Stimulated activated CD4-positive, alpha-beta T cell treated with anti-CD3 and anti-CD28 coated beads, Interleukin-12 subunit alpha, Interleukin-12 subunit beta, amount 100 ng/mL, for 48 hours (primary cell): ENCODE measurements at regions not wholly inside any gene's neighbourhood (a gene's known extent, or its start where the extent isn't known, plus 50 kb on each side); places are given as distances from the start of the nearest gene placed in this dataset.
"Not testable (repeated sequence)": the region's sequence is repeated elsewhere in the genome, so short reads cannot be mapped to it uniquely, and the experiment has no call there.

Experiments
- DNase-seq, 3 donors: peaks; one replicate each; pipeline ENCODE4 v3.0.0-alpha.2; 2020; ENCODE audit warnings: low read depth in 2 of 3, low spot score in 1 of 3

DNA sequence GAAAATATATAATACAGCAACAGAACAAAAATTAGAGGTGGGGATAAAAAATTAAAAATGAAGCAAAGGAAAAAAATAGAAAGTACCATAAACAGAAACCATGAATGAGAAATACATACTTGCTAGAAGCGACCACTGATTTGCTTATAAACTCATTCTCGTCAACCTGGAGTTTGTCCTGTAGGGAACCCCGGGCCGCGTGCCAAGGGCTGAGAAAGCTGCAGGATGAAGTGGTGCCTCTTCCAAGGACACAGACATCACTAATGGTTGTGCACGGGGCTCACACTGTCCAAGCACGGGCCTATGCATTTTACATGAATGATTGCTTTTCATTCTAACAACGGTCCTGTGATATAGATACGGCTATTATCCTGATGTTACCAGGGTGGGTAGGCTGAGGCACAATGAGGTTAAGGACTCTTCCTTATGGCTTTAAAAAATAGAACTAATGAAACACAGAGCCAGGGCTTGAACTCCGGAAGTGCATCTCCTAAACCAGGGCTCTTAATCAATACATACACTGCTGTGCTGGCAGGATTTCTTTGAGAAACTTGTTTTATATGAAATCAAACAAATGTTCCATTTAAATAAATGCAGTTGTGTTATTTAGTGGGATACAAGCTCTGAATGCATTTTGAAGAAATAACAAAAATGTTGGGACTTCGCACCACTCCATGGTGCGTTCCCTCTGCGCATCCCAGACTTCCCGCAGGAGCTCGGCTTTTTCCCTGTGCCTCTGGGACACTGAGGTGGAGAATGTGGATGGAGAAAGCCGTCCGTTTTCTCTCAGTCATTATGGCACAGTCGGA, 113.9 kb upstream of the PHACTR3 start:
- DNase-seq = not testable (repeated sequence)

DNA sequence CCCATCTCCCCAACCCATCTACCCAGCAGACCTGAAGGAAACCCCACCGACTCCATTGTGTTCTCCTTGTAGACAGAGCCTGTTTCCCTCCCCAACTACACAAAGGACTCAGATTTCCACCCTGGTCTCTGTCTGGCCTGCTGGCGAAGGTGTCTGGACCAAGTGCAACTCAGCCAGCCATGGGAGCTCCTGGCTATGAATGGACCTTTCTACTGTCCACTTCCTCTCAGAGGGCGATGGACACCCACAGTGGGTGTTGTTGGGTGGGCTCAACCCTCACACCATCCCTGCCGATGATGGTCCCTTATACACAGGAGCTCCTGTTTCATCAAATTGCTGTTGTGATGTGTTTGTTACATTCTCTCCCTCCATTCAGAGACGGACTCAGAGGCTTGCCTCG, 112.5 kb upstream of the PHACTR3 start:
- DNase-seq = no peak

DNA sequence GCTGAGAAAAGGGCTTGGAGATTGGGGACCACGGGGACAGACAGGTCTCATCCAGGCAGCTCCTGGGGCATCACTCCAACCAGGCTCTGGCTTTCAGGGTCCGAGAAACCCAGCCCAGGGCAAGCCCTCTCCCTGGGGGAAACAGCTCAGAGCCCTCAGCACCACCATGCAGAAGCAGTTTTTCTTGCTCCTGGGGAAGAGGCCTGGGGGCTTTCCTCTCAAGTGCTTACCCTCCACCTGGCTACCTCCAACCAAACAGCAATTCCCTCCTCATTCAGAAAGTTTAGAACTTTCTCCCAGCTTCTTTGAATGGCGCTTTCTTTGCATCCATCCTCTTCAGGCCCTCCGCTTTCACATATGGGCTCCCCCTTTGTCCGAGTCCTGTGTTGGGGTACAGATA, 110.4 kb upstream of the PHACTR3 start:
- DNase-seq = no peak

DNA sequence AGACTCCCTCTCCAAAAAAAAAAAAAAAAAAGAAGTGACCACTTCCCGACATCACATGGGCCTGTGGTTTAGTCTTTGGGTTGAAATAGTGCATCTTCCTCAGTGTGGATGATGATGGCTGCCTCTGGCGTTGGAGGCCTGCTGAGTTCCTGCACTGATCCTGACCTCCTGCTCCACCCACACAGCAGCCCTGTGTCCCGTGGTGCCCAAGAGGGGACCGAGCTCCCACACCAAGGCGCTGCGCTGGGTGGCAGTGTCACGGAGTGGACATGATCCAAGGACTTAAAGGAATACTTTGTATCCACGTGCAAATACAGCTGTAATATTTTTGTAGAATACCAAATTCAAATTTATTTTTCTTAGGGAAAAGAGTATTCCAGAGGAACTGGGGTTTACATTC, 109.2 kb upstream of the PHACTR3 start:
- DNase-seq = no peak

DNA sequence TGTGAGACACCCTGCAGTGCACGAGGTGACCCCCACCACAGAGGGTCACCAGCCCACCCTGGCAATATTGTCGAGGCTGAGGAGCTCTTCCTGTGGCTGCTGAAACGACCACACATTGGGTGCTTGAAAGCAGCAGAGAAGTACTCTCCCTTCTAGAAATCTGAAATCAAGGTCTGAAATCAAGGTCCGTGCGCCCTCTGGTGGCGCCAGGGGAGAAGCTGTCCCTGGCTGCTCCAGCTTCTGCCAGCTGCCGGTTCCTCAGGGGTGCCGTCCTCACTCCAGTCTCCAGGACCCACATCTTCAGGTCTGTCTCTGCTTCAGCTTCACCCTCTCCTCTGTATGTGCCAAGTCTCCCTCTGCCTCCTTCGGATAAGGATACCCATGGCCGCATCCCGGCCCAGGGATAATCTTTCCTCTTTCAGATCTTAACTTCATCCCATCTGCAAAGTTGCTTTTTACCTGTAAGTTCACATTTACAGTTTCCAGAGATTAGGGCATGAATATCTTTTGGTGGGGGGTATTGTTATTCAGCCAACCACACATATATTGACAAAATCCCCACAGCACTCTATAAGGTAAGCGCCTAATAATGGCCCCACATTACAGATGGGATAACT, 108.3 kb upstream of the PHACTR3 start:
- DNase-seq = peak; percentile 38 to 56 (median 43)

DNA sequence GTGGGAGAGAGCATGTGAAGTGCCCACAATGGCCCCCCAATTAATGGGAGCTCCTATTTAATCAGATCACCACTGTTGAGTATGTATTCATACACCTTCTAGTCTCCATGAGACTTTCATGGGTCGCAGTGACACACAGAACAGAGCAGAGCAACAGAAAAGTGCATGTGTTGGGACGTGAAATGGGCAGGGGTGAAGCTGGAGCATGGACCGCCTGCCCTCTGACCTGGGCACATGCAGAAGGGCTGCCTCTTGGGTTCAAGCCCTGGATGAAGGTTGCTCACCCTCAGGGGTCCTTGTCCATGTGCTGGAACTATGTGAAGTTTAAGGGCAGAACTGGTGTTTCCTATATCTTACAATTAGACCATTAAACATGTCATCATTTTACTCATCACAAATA, 106.0 kb upstream of the PHACTR3 start:
- no peak for DNase-seq

DNA sequence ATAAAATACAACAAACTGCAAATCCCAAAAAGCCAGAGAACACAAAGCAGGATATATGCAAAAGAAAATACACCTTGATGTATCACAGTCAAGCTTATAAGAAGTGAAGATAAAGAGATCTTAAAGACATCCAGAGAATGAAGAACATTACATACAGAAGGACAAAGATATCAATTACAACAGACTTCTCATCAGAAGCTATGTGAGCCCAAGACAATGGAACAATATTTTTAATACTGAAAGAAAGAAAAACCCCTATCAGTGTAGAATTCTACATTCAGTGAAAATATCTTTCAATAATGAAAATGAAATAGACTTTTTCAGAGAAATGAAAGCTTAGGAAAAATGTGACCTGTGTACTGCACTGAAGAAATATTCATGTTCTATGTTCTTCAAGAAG, 104.5 kb upstream of the PHACTR3 start:
- DNase-seq = no peak

DNA sequence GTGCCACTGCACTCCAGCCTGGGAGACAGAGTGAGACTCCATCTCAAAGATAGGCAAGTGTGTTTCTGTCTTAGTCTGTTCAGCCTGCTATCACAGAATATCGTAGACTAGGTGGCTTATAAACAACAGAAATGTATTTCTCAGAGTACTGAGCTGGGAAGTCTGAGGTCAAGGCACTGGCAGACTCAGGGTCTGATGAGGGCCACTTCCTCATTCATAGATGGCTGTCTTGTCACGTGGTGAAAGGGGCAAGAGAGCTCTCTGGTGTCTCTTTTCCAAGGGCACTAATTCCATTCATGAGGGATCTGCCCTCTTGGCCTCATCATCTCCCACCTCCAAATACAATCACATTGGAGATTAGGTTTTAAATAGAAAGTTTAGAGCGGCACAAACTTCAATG, 95.6 kb upstream of the PHACTR3 start:
- no peak for DNase-seq

DNA sequence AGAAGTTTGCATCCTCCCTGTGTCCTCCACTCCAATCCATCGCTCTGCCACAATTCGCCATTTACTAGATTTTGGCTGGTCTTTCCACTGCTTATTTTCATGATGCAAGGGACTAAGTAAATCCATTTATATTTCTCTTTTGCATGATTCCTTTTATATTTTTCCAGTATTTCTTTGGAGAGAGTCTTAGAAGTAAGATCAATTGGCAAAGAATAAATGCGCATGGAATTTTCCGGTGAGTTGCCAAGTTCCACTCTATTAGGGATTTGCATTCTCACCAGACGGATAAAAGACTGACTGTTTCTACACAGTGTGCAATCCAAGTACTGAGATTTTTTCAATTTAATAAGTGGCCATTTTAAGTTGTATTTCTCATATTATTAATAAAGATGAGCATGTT, 91.7 kb upstream of the PHACTR3 start:
- no peak for DNase-seq

DNA sequence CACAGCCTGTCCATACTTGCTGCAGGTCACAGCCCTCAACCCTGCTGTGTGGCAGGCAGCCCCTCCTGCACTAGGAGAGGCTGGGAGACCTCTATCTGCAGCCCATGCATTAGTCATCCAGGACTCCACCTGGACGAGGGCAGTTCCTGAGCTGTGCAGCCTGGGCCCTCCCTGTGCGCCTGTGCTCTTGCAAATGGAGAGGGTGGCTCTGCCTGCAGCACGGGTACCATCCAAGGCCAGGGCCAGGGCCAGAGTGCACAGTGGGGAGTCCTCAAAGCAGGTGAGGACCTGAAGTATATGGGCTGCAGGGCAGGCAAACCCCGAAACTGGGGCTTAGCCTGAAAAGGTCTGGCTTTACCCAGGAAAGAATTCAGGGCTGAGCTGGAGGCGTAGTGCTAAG, 89.8 kb upstream of the PHACTR3 start:
- no peak for DNase-seq

DNA sequence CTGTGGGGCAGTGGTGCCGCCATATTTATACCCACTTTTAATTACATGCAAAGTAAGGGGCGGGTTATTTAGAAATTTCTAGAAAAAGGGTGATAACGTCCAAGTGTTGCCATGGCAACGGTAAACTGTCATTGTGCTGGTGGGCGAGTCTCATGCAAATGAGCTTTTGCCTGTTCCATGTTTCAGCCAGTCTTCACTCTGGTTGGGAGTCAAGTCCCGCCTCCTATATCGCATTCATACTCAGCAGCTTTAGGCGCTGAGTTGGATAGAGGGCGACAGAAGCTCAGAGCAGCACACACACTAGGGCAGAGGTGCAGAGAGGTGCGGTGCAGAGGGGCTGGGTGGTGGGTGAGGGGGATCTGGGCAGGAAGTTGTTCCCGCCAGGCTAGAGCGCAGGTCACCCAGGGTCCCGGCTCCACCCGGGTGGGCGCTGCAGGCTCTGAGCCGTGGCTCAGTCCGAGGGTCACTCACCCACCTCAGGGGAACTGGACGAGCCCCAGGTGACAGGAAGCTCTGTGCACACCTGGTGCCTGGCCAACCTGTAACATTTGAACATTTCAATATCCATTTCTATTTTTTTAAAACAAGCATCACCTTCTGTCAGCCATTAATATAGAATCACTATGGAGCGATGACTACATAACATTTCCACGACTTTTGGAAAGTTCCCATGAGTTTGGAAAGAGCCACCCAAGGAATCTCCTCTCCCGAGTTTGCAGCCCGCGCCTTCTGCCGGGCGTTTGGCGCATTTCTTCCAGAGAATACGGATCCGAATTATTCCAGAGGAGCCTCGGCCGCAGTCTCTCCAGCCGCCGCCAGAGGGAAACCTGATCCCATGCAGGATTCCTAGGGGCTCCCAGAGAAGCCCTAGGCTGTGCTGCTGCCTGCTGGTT, 89.1 kb upstream of the PHACTR3 start:
- DNase-seq = peak in 1 of 3 donors; percentile 4

DNA sequence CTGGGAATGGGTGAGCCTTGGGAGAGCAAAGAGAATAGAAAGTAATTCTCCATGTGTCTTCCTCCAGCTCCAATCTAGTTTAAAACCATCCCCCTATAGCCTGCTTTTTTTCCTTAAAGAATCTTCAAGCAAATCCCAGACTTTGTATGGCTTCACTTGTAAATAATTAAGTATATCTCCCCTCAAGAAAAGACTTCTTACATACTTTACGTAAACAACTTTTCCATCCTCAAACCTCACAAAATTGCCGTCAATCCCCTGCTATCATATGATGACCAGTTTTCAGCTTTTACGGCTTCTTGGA, 88.5 kb upstream of the PHACTR3 start:
- no peak for DNase-seq

DNA sequence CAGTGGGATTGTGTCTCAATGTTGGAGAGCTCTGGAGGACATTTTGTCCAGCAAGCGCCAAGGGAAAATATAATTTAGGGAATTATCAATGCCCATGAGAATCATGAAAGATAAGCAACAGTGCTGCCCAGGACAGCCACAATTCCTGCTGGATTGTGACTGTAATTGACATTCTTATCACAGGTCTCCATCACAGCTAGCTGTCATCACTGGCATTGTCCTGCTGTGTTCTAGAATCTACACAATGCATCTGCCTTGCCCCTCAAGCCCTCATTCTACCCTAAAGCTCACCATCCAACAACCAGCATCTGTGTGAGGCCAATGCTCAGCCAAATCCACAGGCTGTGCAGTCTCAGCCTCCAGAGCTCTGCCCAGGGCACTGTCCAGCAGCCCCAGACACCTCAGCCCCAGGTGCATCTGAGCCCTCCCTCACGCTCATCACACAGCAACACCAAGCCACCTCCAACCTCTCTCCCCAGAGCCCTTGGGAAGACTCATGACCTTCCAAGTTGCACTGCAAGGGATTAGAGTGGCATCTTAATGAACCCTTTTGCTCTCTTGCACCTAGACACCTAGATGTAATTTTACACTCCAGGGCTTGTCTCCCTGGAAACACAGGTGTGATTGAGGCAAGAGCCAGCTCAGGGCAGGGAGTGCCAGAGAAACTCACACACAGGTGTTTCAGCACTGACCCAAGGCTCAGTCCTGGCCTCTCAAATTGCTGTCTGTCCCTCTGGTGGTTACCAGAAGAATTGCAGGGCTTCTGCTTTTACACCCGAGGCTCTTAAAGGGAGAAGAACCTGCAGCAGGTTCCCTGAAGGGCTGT, 85.2 kb upstream of the PHACTR3 start:
- DNase-seq = peak in 1 of 3 donors; percentile 29

DNA sequence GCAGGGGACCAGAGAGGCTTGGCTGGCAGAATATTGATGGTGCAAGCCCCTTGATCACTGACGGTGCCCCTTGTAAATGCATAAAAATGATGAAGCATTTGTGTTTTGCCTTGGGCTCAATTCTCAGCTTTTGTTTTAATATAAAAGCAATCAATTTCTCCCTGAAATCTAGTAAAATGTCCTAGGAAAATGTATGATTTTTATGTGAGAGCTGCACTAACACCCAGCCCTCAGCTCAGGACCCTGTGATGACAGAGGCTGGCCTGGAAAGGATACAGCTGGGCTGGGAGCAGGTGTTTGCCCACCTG, 84.7 kb upstream of the PHACTR3 start:
- no peak for DNase-seq

DNA sequence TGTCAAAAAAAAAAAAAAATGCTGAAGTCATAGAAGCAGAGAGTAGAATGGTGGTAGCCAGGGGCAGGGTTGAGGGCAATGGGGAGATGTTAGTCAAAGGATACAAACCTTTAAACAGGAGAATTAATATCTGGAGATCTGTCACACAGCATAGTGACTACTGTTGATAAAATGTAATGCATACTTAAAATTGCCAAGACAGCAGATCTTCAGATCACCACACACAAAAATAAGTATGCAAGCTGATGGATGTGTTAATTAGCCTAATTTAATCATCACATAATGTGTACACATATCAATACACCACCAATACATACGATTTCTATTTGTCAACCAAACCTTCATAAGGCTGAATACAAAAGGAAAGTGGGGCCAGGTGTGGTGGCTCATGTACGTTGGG, 83.5 kb upstream of the PHACTR3 start:
- DNase-seq = no peak

DNA sequence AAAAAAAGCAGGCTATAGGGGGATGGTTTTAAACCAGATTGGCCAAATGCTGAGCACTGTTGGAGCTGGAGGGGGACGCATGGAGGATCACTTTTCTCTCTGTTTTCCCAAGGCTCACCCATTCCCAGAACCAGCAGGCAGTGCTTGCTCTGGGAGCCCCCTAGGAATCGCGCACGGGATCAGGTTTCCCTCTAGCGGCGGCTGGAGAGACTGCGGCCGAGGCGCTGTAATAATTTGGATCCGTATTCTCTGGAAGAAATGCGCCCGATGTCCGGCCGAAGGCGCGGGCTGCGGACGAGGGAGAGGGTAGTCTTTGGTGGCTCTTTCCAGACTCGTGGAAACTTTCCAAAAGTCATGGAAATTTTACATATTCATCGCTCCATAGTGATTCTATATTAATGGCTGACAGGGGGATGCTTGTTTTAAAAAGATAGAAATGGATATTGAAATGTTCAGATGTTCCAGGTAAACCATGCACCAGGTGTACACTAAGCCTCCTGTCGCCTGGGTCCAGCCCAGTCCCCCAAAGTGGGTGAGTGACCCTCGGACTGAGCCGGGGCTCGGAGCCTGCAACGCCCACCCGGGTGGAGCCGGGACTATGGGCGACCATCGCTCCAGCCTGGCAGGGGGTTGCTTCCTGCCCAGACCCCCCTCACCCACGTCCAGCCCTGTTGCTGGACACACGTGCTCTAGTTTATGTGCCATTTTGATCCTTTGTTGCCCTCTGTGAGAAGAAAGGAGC, 78.7 kb upstream of the PHACTR3 start:
- peak in 2 of 3 donors; percentile 8 to 41 for DNase-seq

DNA sequence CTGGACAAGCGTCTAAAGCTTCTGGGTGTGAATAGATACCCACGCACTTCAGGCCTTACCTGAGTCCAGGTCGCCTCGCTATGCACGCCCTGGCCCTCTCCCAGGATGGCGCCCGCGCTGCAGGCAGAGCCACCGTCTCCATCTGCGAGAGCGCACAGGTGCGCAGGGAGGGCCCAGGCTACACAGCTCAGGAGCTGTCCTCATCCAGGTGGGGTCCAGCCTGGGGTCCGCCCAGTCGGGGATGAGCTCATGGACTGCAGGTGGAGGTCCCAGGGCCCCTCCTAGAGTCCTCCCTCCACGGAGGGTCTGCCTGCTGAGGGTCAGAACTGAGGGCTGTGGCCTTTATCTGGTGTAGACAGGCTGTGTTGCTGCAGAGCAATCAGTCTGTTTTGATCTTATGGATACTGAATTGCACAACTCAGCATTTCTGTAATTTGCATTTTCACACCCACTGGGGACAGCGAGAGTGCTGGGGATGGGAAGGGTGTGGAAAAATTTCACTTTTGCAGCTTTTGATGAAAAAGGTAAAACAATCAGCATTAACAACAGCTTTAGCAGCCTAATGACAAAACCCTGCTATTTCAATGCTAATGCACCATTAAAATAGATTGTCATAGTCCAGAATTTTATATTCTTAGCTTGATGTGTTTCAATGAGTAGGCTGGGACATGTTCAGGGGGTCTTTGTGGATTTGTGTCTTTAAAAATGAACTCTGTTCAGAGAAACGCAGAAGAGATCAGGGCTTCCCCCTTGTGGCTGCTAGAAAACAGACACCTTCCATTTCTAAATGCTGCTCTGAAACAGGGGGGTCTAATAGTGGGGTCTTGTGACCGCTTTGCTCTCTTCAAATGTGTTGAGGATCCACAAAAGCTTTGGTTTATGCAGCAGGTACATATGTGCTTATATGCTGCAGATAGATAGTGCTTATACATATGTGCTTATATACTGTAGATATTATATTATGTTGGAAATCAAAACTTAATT, 77.8 kb upstream of the PHACTR3 start:
- no peak for DNase-seq

DNA sequence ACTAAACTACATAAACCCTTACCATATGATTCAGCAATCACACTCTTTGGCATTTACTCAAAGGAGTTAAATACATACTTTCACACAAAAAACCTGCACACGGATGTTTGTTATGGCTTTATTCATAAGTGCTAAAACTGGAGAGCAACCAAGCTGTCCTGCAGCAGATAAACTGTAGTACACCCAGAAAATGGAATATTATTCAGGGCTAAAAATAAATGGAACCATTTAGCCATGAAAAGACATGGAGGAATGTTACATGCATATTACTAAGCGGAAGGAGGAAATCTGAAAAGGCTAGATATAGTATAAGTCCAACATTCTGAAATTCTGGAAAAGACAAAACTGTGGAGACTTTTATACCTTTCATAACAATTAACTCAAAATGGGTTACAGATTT, 73.6 kb upstream of the PHACTR3 start:
- no peak for DNase-seq

DNA sequence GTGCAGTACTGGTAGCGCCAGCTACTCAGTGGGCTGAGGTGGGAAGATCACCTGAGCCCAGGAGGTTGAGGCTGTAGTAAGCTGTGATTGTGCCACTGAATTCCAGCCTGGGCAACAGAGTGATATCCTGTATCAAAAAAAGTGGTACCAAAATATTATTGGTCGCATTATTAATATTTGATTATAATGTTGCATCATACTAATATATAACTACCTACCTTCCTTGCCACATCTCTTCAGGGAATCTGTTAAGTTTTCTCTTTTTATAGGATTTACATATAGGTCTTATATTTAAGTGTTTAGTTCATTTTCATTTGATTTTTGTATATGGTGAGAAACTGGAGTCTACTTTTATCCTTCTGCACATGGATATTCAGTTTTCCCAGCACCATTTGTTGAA, 66.3 kb upstream of the PHACTR3 start:
- DNase-seq = no peak

DNA sequence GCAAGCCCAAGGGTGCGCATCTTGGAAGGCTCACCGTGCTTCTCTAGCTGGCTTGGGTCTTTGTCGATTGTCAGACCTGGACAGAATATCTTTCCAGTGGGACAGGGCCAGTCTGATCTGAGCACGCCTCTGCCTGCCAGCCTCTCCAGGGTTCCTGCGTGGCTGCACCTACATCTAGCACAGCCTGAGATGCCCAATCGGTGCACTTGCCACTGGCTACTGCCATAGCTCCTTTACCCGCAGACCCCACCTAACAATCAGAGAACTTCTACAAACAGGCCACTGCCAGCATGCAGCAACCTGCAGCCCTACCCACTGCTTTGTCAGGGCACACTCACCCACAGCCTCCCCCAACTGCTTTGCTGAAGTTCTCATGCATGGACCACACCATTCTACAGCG, 56.7 kb upstream of the PHACTR3 start:
- no peak for DNase-seq
